ENCODE measurements at regions not wholly inside any gene's neighbourhood (a gene's known extent, or its start where the extent isn't known, plus 50 kb on each side); places are given as distances from the start of the nearest gene placed in this dataset.
"Not testable (repeated sequence)": the region's sequence is repeated elsewhere in the genome, so short reads cannot be mapped to it uniquely, and the experiment has no call there.

DNA sequence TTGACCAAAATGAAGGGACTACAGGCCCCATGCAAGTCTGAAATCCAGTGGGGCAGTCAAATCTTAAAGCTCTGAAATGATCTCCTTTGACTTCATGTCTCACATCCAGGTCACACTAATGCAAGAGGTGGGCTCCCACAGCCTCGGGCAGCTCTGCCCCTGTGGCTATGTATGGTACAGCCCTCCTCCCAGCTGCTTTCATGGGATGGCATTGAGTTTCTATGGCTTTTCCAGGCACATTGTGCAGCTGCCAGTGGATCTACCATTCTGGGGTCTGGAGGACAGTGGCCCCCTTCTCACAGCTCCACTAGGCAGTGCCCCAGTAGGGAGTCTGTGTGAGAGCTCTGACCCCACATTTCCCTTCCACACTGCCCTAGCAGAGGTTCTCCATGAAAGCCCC lies 107.0 kb upstream of the FRMD1 start:
- TF ChIP-seq, protein P1, sequence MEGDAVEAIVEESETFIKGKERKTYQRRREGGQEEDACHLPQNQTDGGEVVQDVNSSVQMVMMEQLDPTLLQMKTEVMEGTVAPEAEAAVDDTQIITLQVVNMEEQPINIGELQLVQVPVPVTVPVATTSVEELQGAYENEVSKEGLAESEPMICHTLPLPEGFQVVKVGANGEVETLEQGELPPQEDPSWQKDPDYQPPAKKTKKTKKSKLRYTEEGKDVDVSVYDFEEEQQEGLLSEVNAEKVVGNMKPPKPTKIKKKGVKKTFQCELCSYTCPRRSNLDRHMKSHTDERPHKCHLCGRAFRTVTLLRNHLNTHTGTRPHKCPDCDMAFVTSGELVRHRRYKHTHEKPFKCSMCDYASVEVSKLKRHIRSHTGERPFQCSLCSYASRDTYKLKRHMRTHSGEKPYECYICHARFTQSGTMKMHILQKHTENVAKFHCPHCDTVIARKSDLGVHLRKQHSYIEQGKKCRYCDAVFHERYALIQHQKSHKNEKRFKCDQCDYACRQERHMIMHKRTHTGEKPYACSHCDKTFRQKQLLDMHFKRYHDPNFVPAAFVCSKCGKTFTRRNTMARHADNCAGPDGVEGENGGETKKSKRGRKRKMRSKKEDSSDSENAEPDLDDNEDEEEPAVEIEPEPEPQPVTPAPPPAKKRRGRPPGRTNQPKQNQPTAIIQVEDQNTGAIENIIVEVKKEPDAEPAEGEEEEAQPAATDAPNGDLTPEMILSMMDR (IDR thresholded peaks at IDR 0.05) = not testable (repeated sequence)
- TF ChIP-seq POLR2A, EP300, POLR2AphosphoS5 (IDR thresholded peaks at IDR 0.05): not testable (repeated sequence)

Measured in stomach (tissue), 4 donors.